GM21390 (cell line): ENCODE measurements at regions not wholly inside any gene's neighbourhood (a gene's known extent, or its start where the extent isn't known, plus 50 kb on each side); places are given as distances from the start of the nearest gene placed in this dataset.
"Not testable (repeated sequence)": the region's sequence is repeated elsewhere in the genome, so short reads cannot be mapped to it uniquely, and the experiment has no call there.

Source experiments
- ATAC-seq: cut with Tn5 transposase; IDR thresholded peaks from one replicate; pipeline ENCODE4 v1.9.1; 2021; ENCODE audit not compliant: unreplicated experiment

GRCh38 chr6:85360794-85361642 lies 88.9 kb upstream of the NT5E start:
- ATAC-seq: peak; percentile 52

GRCh38 chr6:85357651-85358050 lies 92.2 kb upstream of the NT5E start:
- ATAC-seq: no peak

- ATAC-seq: not testable (repeated sequence)
Observed at GRCh38 chr6:85356743-85357142, 93.1 kb upstream of the NT5E start.

GRCh38 chr6:85355816-85356215 lies 94.1 kb upstream of the NT5E start:
- no peak for ATAC-seq

GRCh38 chr6:85354761-85355618 lies 94.9 kb upstream of the NT5E start:
- ATAC-seq: peak; percentile 86

- ATAC-seq: no peak
Observed at GRCh38 chr6:85353012-85353411, 96.9 kb upstream of the NT5E start.

GRCh38 chr6:85348643-85349042 lies 101.2 kb upstream of the NT5E start:
- ATAC-seq: no peak

- ATAC-seq: no peak
Observed at GRCh38 chr6:85347812-85348211, 102.1 kb upstream of the NT5E start.

- no peak for ATAC-seq
Observed at GRCh38 chr6:85346196-85346595, 103.7 kb upstream of the NT5E start.

GRCh38 chr6:85344996-85345395 lies 104.9 kb upstream of the NT5E start:
- ATAC-seq: no peak

- ATAC-seq: no peak
Observed at GRCh38 chr6:85343428-85343827, 106.5 kb upstream of the NT5E start.

GRCh38 chr6:85329196-85329595 lies 120.7 kb upstream of the NT5E start:
- ATAC-seq: no peak

- ATAC-seq: not testable (repeated sequence)
Observed at GRCh38 chr6:85325811-85326210, 124.1 kb upstream of the NT5E start.

- peak; percentile 84 for ATAC-seq
Observed at GRCh38 chr6:85323435-85324040, 126.3 kb upstream of the NT5E start.

- ATAC-seq: no peak
Observed at GRCh38 chr6:85322446-85323105, 127.3 kb upstream of the NT5E start.

GRCh38 chr6:85321906-85322305 lies 128.0 kb upstream of the NT5E start:
- no peak for ATAC-seq

GRCh38 chr6:85314586-85314985 lies 135.3 kb upstream of the NT5E start:
- ATAC-seq: no peak

- ATAC-seq: no peak
Observed at GRCh38 chr6:85300581-85300980, 149.3 kb upstream of the NT5E start.

GRCh38 chr6:85298553-85298952 lies 151.3 kb upstream of the NT5E start:
- ATAC-seq: no peak

GRCh38 chr6:85291326-85291725 lies 158.6 kb upstream of the NT5E start:
- ATAC-seq: no peak

GRCh38 chr6:85287654-85288053 lies 162.2 kb upstream of the NT5E start:
- ATAC-seq: no peak
